H7 (cell line): ENCODE measurements at regions not wholly inside any gene's neighbourhood (a gene's known extent, or its start where the extent isn't known, plus 50 kb on each side); places are given as distances from the start of the nearest gene placed in this dataset.

Experiments used
- DNase-seq: peaks from one replicate; pipeline ENCODE4 v3.0.0; 2012
- H3K27me3 ChIP-seq: 2 replicates; pipeline ENCODE4 v1.6.0; 2011; ENCODE audit warnings: mild to moderate bottlenecking, low read length; ENCODE audit not compliant: control insufficient read depth, insufficient read depth
- H3K36me3 ChIP-seq: replicated peaks from 2 replicates; pipeline ENCODE4 v1.5.1; 2011; ENCODE audit warnings: low read length; ENCODE audit not compliant: control insufficient read depth, insufficient read depth
- H3K4me3 ChIP-seq: 2 replicates; pipeline ENCODE4 v1.5.1; 2011; ENCODE audit warnings: low read depth, mild to moderate bottlenecking, control low read depth, low read length, moderate library complexity; ENCODE audit not compliant: insufficient read depth

- Histone ChIP-seq H3K27me3 (no peaks in the 10 kb centered on the region), H3K36me3 (no peaks in the 10 kb centered on the region), H3K4me3 (no peak overlapping the region)
- no peak for DNase-seq
Observed at GRCh38 chr4:58749206-58749605, 1639.0 kb upstream of the IGFBP7 start.

- H3K27me3 ChIP-seq = no peaks in the 10 kb centered on the region
- no peak overlapping the region for H3K4me3 ChIP-seq
- no peaks in the 10 kb centered on the region for H3K36me3 ChIP-seq
- DNase-seq = no peak
Observed at GRCh38 chr4:58740897-58741296, 1630.7 kb upstream of the IGFBP7 start.

DNA sequence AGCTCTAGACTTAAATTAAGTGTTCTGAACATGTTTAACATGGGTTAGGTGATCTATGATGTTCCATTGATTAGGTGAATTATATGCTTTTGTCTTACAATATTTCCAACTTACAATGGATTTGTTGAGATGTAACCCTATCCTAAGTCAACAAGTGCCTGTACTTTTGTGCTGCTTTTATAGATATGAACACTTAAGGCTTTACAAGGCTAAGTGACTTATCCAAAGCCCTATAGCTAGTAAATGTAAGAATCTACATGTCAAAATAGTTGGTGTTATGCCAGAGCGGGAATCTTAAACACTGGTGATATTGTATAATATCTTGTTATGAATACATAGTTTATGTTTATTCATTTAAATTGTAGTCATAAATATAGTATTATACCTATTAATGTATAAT is 1629.1 kb upstream of the IGFBP7 start:
- no peak for DNase-seq

DNA sequence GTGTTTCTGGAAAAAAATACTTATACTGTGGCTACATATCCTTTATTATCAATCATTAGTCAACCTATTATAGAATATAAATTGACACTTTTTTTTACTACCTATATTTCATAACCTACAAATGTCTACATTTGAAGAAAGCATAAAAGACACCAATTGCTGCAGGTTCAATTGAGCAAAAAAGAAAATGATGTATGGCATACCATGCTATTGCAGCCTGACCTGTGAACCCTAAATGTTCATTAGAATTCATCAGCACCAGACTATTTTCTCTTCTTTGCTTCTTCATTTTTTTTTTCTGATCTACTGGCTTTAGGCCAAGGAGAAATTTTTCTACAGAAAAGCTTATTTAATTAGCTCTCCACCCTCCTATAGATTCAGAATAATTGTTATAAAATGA is 1628.2 kb upstream of the IGFBP7 start:
- no peak for DNase-seq
- H3K36me3 ChIP-seq = no peaks in the 10 kb centered on the region
- no peaks in the 10 kb centered on the region for H3K27me3 ChIP-seq
- no peak overlapping the region for H3K4me3 ChIP-seq

More for the DNA sequence above, 1629.1 kb upstream of the IGFBP7 start:
- H3K27me3 ChIP-seq = no peaks in the 10 kb centered on the region
- no peak overlapping the region for H3K4me3 ChIP-seq
- no peaks in the 10 kb centered on the region for H3K36me3 ChIP-seq

- DNase-seq = no peak
- Histone ChIP-seq H3K36me3 (no peaks in the 10 kb centered on the region), H3K27me3 (no peaks in the 10 kb centered on the region), H3K4me3 (no peak overlapping the region)
Observed at GRCh38 chr4:58734030-58734674, 1624.0 kb upstream of the IGFBP7 start.

- DNase-seq = no peak
- H3K27me3 ChIP-seq = no peaks in the 10 kb centered on the region
- H3K4me3 ChIP-seq = no peak overlapping the region
- H3K36me3 ChIP-seq = no peaks in the 10 kb centered on the region
Observed at GRCh38 chr4:58732973-58733372, 1622.8 kb upstream of the IGFBP7 start.

GRCh38 chr4:58723954-58724353 is 1613.8 kb upstream of the IGFBP7 start:
- Histone ChIP-seq H3K4me3 (no peak overlapping the region), H3K36me3 (no peaks in the 10 kb centered on the region), H3K27me3 (no peaks in the 10 kb centered on the region)
- no peak for DNase-seq

GRCh38 chr4:58711039-58711438 is 1600.9 kb upstream of the IGFBP7 start:
- no peak for DNase-seq
- Histone ChIP-seq H3K27me3 (no peaks in the 10 kb centered on the region), H3K36me3 (no peaks in the 10 kb centered on the region), H3K4me3 (no peak overlapping the region)

- DNase-seq = no peak
- Histone ChIP-seq H3K36me3 (no peaks in the 10 kb centered on the region), H3K4me3 (no peak overlapping the region), H3K27me3 (no peaks in the 10 kb centered on the region)
Observed at GRCh38 chr4:58688568-58688967, 1578.4 kb upstream of the IGFBP7 start.

DNA sequence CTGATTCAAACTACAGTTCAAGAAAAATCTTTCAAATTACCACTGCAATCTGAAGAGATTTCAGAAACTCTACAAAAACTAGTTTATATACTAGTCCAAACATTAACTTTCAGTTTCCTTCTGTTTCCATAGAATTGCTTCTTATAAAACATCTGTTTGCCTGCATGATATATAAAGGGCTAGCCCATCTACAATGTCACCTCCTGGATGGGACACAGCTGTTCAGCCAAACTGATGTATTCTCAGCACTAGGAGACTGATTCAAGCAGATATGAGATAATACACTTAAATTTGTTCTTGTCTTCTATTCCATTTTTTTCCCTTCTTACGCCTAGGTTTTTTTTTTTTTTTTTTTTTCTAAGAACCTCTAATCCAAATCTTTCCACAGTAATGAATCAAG is 1569.7 kb upstream of the IGFBP7 start:
- no peaks in the 10 kb centered on the region for H3K27me3 ChIP-seq
- no peak overlapping the region for H3K4me3 ChIP-seq
- no peaks in the 10 kb centered on the region; the same call in 1 of the 2 replicates for H3K36me3 ChIP-seq
- no peak for DNase-seq

DNA sequence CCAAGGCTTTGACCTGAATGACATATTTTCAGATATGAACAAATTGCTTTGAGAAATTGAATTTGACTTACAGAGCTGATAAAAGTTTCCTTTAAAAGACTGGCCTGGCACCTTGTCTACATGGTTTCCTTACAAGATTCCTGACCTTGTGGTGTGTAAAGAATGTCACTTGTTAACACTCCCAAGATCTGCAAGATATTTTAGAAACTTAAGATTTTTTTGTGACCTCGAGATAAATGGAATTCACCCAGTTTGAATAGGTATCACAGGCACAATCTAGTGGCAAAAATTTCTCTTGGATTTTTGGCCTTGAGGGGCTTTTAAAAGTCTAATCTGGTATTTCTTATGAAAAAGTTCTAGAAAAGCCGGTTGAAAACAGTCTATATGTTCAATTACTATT is 1568.9 kb upstream of the IGFBP7 start:
- Histone ChIP-seq H3K36me3 (no peaks in the 10 kb centered on the region; the same call in 1 of the 2 replicates), H3K4me3 (no peak overlapping the region), H3K27me3 (no peaks in the 10 kb centered on the region)
- DNase-seq = no peak

GRCh38 chr4:58669783-58670182 is 1559.6 kb upstream of the IGFBP7 start:
- DNase-seq = no peak
- H3K27me3 ChIP-seq = no peaks in the 10 kb centered on the region

DNA sequence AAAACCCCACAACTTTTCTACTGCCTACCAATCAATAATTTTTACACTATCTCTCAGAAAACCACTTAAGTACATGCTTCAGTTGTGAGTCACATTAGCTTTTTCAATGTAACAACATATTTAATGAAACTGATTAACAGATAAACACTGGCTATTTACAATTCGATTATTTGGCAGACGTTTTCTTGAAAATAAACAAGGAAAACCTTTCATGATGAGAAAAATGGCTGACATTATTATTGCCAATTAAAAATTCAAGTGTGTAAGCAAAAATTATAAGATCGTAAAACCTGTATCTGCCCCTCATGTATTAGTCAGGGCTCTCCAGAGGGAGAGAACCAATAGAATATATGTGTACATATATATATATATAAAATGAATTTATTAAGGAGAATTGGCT is 1555.5 kb upstream of the IGFBP7 start:
- H3K4me3 ChIP-seq = no peak overlapping the region
- no peaks in the 10 kb centered on the region for H3K36me3 ChIP-seq
- DNase-seq = no peak
- no peaks in the 10 kb centered on the region for H3K27me3 ChIP-seq

More at GRCh38 chr4:58669783-58670182, 1559.6 kb upstream of the IGFBP7 start:
- Histone ChIP-seq H3K4me3 (no peak overlapping the region), H3K36me3 (no peaks in the 10 kb centered on the region)

DNA sequence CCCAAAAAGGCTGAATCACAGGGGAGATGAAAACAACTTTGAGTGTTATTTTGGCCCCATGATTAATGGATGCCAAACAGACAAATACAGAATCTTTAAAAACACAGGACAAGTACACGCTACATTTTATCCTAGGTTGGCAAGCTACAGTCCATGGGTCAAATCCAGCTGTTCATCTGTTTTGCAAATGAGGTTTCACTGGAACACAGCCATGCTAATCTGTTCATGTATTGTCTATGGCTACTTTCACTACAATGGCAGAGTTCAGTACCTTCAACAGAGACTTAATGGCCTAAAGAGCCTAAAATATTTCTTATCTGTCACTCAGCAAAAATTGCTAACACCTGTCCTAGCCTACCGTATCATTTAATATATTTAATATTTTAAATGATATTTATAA is 1548.5 kb upstream of the IGFBP7 start:
- DNase-seq = no peak
- Histone ChIP-seq H3K27me3 (no peaks in the 10 kb centered on the region), H3K36me3 (no peaks in the 10 kb centered on the region), H3K4me3 (no peak overlapping the region)

- no peaks in the 10 kb centered on the region for H3K36me3 ChIP-seq
- DNase-seq = no peak
- no peaks in the 10 kb centered on the region for H3K27me3 ChIP-seq
- no peak overlapping the region for H3K4me3 ChIP-seq
Observed at GRCh38 chr4:58653251-58653650, 1543.1 kb upstream of the IGFBP7 start.

- Histone ChIP-seq H3K27me3 (no peaks in the 10 kb centered on the region), H3K4me3 (no peak overlapping the region), H3K36me3 (no peaks in the 10 kb centered on the region)
- no peak for DNase-seq
Observed at GRCh38 chr4:58649226-58649625, 1539.0 kb upstream of the IGFBP7 start.
